CD4-positive, alpha-beta T cell (primary cell): ENCODE measurements at regions not wholly inside any gene's neighbourhood (a gene's known extent, or its start where the extent isn't known, plus 50 kb on each side); places are given as distances from the start of the nearest gene placed in this dataset.

Experiments
- ATAC-seq: fragments of 200-7000 bp; cut with Tn5 transposase; one replicate; pipeline ENCODE4 v1.10.0; 2022; ENCODE audit warnings: mild to moderate bottlenecking; ENCODE audit not compliant: poor library complexity
- CTCF ChIA-PET: fragments of 350-600 bp; sonication (Branson Sonifier 250); formaldehyde crosslinking; loops from one replicate; lab custom pipeline; 2021; ENCODE audit warnings: antibody characterized with exemption, inconsistent platforms; lab: Charles Lee
- POLR2A ChIA-PET: fragments of 350-600 bp; sonication (Branson Sonifier 250); formaldehyde crosslinking; loops from one replicate; lab custom pipeline; 2021; ENCODE audit warnings: antibody characterized with exemption, inconsistent platforms; lab: Charles Lee
- DNase-seq, 14 experiments: peaks; one replicate each; pipeline ENCODE4 v3.0.0-alpha.2; 2013 to 2020; ENCODE audit warnings: mixed read lengths in 2 of 14
- H3K27ac ChIP-seq, 2 donors: one replicate each; pipeline versions ENCODE4 v1.5.1 to v1.7.0; 2013; ENCODE audit warnings: low read length in 2 of 2, low read depth in 1 of 2, mild to moderate bottlenecking in 1 of 2
- H3K27me3 ChIP-seq, 2 experiments: 1 replicate in 1 of 2; 2 replicates in 1 of 2; pipeline versions ENCODE4 v1.6.1 to v1.7.0; 2013; ENCODE audit warnings: low read length in 2 of 2, control low read depth in 1 of 2, mild to moderate bottlenecking in 1 of 2, moderate library complexity in 1 of 2; ENCODE audit not compliant: insufficient read depth in 2 of 2, control insufficient read depth in 1 of 2
- H3K36me3 ChIP-seq: one replicate; pipeline ENCODE4 v1.6.1; 2013; ENCODE audit warnings: low read length, control low read depth; ENCODE audit not compliant: insufficient read depth
- H3K4me1 ChIP-seq: one replicate; pipeline ENCODE4 v1.6.1; 2013; ENCODE audit warnings: low read length, control low read depth; ENCODE audit not compliant: insufficient read depth
- H3K4me3 ChIP-seq: one replicate; pipeline ENCODE4 v1.5.1; 2013; ENCODE audit warnings: mild to moderate bottlenecking, low read length, moderate library complexity
- H3K9me3 ChIP-seq, 2 experiments: 1 replicate in 1 of 2; 2 replicates in 1 of 2; pipeline versions ENCODE4 v1.6.1 to v1.7.0; 2013; ENCODE audit warnings: low read length in 2 of 2, mild to moderate bottlenecking in 2 of 2, control low read depth in 1 of 2, moderate library complexity in 1 of 2; ENCODE audit not compliant: control insufficient read depth in 1 of 2, insufficient read depth in 1 of 2
- H3K27ac Mint-ChIP-seq: one replicate; pipeline ENCODE4 v1.8.0; 2020; ENCODE audit warnings: mixed read lengths
- H3K27me3 Mint-ChIP-seq: one replicate; pipeline ENCODE4 v1.8.0; 2021; ENCODE audit warnings: mixed read lengths
- H3K36me3 Mint-ChIP-seq: one replicate; pipeline ENCODE4 v1.8.0; 2021; ENCODE audit warnings: low read depth, mixed read lengths
- H3K4me1 Mint-ChIP-seq: one replicate; pipeline ENCODE4 v1.8.0; 2021; ENCODE audit warnings: low read depth, mixed read lengths
- H3K4me3 Mint-ChIP-seq: one replicate; pipeline ENCODE4 v1.8.0; 2020; ENCODE audit warnings: mild to moderate bottlenecking, mixed read lengths
- H3K9me3 Mint-ChIP-seq: one replicate; pipeline ENCODE4 v1.8.0; 2020; ENCODE audit warnings: mixed read lengths
- intact Hi-C, 2 experiments: fragments of 100-400 bp; cut with DNase I in 1 of 2; cut with micrococcal nuclease in 1 of 2; formaldehyde crosslinking; loops; one replicate each; pipeline versions ENCODE4 v1.15.1 to v1.9.0; 2023 to 2025; cut with DNase I, micrococcal nuclease
- TF ChIP-seq, protein P1 (sequence below): fragments of 200-600 bp; IDR thresholded peaks from one replicate; pipeline ENCODE4 v1.8.0; 2022; ENCODE audit warnings: antibody characterized with exemption, mild to moderate bottlenecking

DNA sequence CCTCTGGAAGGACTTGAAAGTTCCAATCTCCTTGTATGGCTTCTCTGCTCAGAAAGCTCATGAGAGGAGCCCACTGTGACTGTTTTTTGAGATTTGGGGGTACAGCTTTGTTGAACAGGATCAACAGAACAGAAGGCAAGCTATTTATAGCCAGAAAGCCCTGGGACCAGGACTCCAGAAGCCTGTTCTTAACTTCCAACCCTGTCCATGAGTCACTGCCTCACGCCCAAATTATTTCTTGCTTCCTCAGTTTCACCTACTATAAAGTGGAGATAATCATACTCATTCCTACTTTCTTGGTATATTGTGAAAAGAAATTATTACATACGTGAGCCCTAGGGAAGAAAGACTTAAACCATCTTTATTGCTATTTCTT is 100.9 kb upstream of the MARCKS start:
- intact Hi-C loops: no loop called here
- H3K27ac ChIP-seq: no peak overlapping the region
- H3K4me3 Mint-ChIP-seq: no peak overlapping the region

GRCh38 chr6:113758214-113758613 is 98.9 kb upstream of the MARCKS start:
- TF ChIP-seq, protein P1, sequence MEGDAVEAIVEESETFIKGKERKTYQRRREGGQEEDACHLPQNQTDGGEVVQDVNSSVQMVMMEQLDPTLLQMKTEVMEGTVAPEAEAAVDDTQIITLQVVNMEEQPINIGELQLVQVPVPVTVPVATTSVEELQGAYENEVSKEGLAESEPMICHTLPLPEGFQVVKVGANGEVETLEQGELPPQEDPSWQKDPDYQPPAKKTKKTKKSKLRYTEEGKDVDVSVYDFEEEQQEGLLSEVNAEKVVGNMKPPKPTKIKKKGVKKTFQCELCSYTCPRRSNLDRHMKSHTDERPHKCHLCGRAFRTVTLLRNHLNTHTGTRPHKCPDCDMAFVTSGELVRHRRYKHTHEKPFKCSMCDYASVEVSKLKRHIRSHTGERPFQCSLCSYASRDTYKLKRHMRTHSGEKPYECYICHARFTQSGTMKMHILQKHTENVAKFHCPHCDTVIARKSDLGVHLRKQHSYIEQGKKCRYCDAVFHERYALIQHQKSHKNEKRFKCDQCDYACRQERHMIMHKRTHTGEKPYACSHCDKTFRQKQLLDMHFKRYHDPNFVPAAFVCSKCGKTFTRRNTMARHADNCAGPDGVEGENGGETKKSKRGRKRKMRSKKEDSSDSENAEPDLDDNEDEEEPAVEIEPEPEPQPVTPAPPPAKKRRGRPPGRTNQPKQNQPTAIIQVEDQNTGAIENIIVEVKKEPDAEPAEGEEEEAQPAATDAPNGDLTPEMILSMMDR: no peak
- Mint-ChIP-seq H3K9me3 (no peaks in the 10 kb centered on the region), H3K4me1 (no peaks in the 10 kb centered on the region), H3K27me3 (no peaks in the 10 kb centered on the region), H3K36me3 (no peaks in the 10 kb centered on the region), H3K27ac (no peak overlapping the region), H3K4me3 (no peak overlapping the region)
- ATAC-seq (no peak), DNase-seq (no peak)
- H3K27ac ChIP-seq: no peak overlapping the region
- POLR2A ChIA-PET: no interaction called here
- H3K4me1 ChIP-seq: no peaks in the 10 kb centered on the region
- H3K36me3 ChIP-seq: no peaks in the 10 kb centered on the region
- no peaks in the 10 kb centered on the region for H3K9me3 ChIP-seq
- intact Hi-C loops: no loop called here
- no peaks in the 10 kb centered on the region for H3K27me3 ChIP-seq
- H3K4me3 ChIP-seq: no peak overlapping the region
- CTCF ChIA-PET: no interaction called here

More for the DNA sequence above, 100.9 kb upstream of the MARCKS start:
- Mint-ChIP-seq H3K27ac (no peak overlapping the region), H3K36me3 (no peaks in the 10 kb centered on the region), H3K27me3 (no peaks in the 10 kb centered on the region), H3K4me1 (no peaks in the 10 kb centered on the region), H3K9me3 (no peaks in the 10 kb centered on the region)
- Histone ChIP-seq H3K4me3 (no peak overlapping the region), H3K27me3 (no peaks in the 10 kb centered on the region), H3K4me1 (no peaks in the 10 kb centered on the region), H3K36me3 (no peaks in the 10 kb centered on the region), H3K9me3 (no peaks in the 10 kb centered on the region)
- DNase-seq (no peak), ATAC-seq (no peak)
- ChIA-PET POLR2A (no interaction called here), CTCF (no interaction called here)
- TF ChIP-seq, protein P1: no peak

GRCh38 chr6:113758826-113759574 is 98.1 kb upstream of the MARCKS start:
- DNase-seq (peak in 2 of 14 experiments; percentile 17 to 21), ATAC-seq (no peak)
- Mint-ChIP-seq H3K9me3 (no peaks in the 10 kb centered on the region), H3K36me3 (no peaks in the 10 kb centered on the region), H3K4me1 (no peaks in the 10 kb centered on the region), H3K4me3 (no peak overlapping the region), H3K27me3 (no peaks in the 10 kb centered on the region), H3K27ac (no peak overlapping the region)
- intact Hi-C loops: no loop called here
- no peaks in the 10 kb centered on the region for H3K27me3 ChIP-seq
- ChIA-PET CTCF (no interaction called here), POLR2A (no interaction called here)
- H3K27ac ChIP-seq: no peak overlapping the region
- H3K9me3 ChIP-seq: no peaks in the 10 kb centered on the region
- H3K4me3 ChIP-seq: no peak overlapping the region
- H3K36me3 ChIP-seq: no peaks in the 10 kb centered on the region
- TF ChIP-seq, protein P1: no peak
- H3K4me1 ChIP-seq: no peaks in the 10 kb centered on the region
